ENCODE measurements at regions not wholly inside any gene's neighbourhood (a gene's known extent, or its start where the extent isn't known, plus 50 kb on each side); places are given as distances from the start of the nearest gene placed in this dataset.

DNA sequence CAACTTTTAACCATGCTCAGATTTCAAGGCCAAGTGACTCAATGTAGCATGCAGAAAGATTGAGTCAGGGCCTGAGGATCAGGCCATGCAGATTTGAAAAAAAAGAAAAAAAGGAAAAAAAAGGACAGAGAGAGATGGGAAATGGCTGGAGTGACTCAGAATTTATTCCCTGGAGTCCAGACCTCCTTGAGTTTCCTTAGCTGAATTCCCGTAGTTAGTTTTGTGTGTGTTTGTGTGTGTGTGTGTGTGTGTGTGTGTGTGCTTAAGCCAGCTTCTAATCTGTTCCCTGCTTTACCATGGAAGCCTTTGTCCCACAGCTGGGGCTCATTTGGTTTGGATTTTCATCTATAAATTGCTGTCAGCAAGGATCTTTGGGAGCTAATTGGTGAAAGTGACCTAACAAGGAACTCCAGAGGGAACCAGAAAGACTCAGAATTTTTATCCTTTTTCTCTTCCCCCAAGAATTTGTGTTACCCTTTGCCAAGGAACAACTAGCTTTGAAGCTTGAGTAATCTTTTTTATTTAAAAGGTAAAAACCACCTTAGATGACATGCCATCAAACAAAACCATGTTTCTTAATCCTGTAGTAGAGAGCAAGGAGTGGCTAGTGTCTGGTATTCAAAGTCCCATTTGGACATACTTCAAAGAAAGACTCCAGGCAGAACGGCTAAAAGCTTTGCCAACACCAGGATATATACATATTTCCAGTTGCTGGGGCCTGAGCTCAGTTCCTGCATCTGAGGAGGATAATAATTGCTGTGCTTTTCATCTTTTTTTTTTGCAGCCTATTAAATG, 109.0 kb upstream of the DDIT4L start:
- TF ChIP-seq CTCF (IDR thresholded peaks at IDR 0.05; ENCODE audit: insufficient read depth, low read depth, low read length) (no peak), EZH2 (IDR thresholded peaks at IDR 0.05; ENCODE audit: insufficient read depth, low read length) (no peak)
